ENCODE measurements at regions not wholly inside any gene's neighbourhood (a gene's known extent, or its start where the extent isn't known, plus 50 kb on each side); places are given as distances from the start of the nearest gene placed in this dataset.

DNA sequence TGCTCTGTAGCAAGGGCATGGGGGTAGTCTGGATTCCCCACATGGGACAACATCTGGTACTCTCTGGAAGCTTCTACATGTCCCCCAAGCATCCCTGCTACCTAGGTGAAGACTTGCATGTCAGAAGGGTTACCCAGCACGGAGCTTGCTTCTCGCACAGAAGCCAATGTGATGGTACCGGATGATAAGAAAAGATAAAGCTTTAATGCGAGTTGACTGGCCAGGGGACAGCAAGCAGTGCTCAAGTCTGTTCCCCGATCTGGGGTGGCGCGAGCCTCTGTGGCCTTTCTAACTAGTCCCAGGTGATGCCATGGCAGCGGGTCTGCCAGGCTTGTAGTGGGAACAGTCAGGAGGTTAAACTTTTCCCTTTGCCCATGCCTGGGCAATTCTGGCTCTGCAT, 70.0 kb upstream of the TIAM2 start:
- WGBS, 2 donors = 91 to 94% methylated on average over 8 of the region's 8 CpGs
- no peak for DNase-seq
- ATAC-seq = no peak
- Histone ChIP-seq H3K27me3 (no peaks in the 10 kb centered on the region), H3K36me3 (no peaks in the 10 kb centered on the region), H3K4me1 (peaks cover 0 to 17% (median 5%) of the 10 kb centered on the region in 9 donors), H3K9me3 (no peaks in the 10 kb centered on the region), H3K27ac (no peak overlapping the region), H3K4me3 (no peak overlapping the region)
- intact Hi-C loops (cut with DNase I) = loop anchor here in 5 of 10 donors (5.0 to 10.0 kb wide), 4 partner anchors 247 to 320 kb away; no protein-coding TSS in a partner anchor
- TF ChIP-seq, protein P1, sequence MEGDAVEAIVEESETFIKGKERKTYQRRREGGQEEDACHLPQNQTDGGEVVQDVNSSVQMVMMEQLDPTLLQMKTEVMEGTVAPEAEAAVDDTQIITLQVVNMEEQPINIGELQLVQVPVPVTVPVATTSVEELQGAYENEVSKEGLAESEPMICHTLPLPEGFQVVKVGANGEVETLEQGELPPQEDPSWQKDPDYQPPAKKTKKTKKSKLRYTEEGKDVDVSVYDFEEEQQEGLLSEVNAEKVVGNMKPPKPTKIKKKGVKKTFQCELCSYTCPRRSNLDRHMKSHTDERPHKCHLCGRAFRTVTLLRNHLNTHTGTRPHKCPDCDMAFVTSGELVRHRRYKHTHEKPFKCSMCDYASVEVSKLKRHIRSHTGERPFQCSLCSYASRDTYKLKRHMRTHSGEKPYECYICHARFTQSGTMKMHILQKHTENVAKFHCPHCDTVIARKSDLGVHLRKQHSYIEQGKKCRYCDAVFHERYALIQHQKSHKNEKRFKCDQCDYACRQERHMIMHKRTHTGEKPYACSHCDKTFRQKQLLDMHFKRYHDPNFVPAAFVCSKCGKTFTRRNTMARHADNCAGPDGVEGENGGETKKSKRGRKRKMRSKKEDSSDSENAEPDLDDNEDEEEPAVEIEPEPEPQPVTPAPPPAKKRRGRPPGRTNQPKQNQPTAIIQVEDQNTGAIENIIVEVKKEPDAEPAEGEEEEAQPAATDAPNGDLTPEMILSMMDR (IDR thresholded peaks at IDR 0.05) = no peak

DNA sequence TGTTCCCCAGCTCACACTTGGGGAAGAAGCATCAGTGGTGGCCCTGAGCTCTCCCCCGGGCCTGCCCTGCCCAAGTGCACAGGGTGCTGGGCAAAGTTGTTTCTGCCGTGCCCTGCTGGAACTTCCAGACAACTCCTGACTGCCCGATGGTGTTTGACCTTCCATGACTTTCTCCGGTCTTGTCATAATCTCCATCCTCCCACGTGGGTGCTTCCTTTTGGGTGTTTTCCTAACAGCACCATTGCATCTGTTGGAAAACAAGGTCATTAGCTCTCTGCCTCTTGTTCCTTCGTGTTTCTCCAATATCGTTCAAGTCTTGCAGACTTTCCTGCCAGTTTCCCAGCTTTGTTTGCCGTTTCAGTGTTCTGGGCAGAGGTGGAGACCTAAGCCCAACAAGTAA, 68.7 kb upstream of the TIAM2 start:
- no peak overlapping the region for H3K27ac ChIP-seq
- TF ChIP-seq, protein P1 (IDR thresholded peaks at IDR 0.05) = no peak
- no peak overlapping the region for H3K4me3 ChIP-seq
- no peaks in the 10 kb centered on the region for H3K27me3 ChIP-seq
- no peaks in the 10 kb centered on the region for H3K9me3 ChIP-seq
- H3K4me1 ChIP-seq = peaks cover 0 to 19% (median 5%) of the 10 kb centered on the region in 9 donors
- intact Hi-C loops (cut with DNase I) = loop anchor here in 5 of 10 donors (5.0 to 10.0 kb wide), 4 partner anchors 246 to 318 kb away; no protein-coding TSS in a partner anchor
- no peaks in the 10 kb centered on the region for H3K36me3 ChIP-seq
- ATAC-seq = no peak
- 44 to 49% methylated on average over 8 of the region's 8 CpGs for WGBS, 2 donors
- no peak for DNase-seq

DNA sequence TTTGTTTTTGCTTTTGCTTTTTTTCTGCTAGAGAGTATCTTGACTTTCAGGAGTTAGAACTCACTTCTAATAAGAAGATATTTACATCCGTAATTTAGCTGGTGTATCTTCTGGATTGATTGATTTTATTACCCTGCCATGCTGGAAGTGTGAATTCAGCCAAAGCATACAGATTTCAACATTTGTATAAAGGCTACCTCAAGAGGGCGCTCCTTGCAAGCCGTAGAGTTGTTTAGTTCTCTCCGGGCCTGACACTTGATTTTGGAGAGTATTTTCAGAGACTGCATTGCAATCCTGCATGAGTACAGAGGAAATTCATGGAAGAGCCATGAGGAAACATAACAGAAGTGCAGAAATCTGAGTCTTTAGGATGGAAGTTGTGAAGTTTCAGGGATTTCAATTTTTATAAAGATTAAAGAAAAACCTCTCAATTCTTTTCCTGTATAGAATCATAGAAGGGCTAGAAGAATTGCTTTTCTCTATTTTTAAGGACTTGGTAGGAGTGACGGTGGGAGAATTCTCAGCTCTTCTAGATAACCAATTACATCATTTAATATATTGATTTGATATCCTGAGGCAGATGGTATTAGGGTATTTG, 66.7 kb upstream of the TIAM2 start:
- Histone ChIP-seq H3K4me1 (peaks cover 0 to 29% (median 9%) of the 10 kb centered on the region in 9 donors), H3K27ac (no peak overlapping the region), H3K36me3 (no peaks in the 10 kb centered on the region), H3K9me3 (no peaks in the 10 kb centered on the region), H3K27me3 (no peaks in the 10 kb centered on the region), H3K4me3 (no peak overlapping the region)
- DNase-seq = peak in 1 of 2 donors; percentile 58
- 18% methylated on average over 5 of the region's 5 CpGs for WGBS, 2 donors
- TF ChIP-seq, protein P1 (IDR thresholded peaks at IDR 0.05) = peak; percentile 55 to 88 (median 80)
- ATAC-seq = peak in 6 of 8 donors; percentile 49 to 71 (median 64)
- intact Hi-C loops (cut with DNase I) = loop anchor here (1.0 to 10.0 kb wide), 6 partner anchors 244 to 316 kb away; no protein-coding TSS in a partner anchor

DNA sequence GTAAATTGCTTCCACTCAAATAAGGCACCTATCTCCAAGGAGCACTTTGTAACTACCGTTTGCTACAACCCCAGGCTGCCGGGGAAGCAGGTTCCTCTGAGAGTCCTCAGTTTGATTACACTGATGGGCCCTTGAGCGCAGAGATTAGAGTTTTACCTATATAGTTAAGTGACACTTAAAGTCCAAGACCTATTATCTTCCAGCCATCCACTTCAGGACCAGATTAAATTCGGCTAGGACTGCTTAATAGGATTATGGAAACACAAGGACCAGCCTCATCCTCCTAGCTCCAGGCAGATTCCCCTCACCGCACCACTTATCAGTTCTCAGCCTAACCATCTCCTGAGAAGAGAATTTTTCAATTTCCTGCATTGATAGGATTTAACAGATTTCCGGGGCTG, 64.7 kb upstream of the TIAM2 start:
- no peaks in the 10 kb centered on the region for H3K36me3 ChIP-seq
- intact Hi-C loops (cut with DNase I) = loop anchor here in 1 of 10 donors (5.0 kb wide), 1 partner anchor 322 kb away; no protein-coding TSS in a partner anchor
- H3K4me3 ChIP-seq = no peak overlapping the region
- WGBS, 2 donors = 82 to 93% methylated on average over 6 of the region's 6 CpGs
- H3K27ac ChIP-seq = no peak overlapping the region
- ATAC-seq (no peak), DNase-seq (no peak)
- no peaks in the 10 kb centered on the region for H3K27me3 ChIP-seq
- no peaks in the 10 kb centered on the region for H3K9me3 ChIP-seq
- TF ChIP-seq, protein P1 (IDR thresholded peaks at IDR 0.05) = no peak
- H3K4me1 ChIP-seq = peaks cover 0 to 27% (median 6%) of the 10 kb centered on the region in 9 donors

Measured in heart right ventricle (tissue), 16 donors.